ENCODE measurements at regions not wholly inside any gene's neighbourhood (a gene's known extent, or its start where the extent isn't known, plus 50 kb on each side); places are given as distances from the start of the nearest gene placed in this dataset.
A peak's percentile ranks its signal among the peaks of the same experiment; 100 is the strongest.

DNA sequence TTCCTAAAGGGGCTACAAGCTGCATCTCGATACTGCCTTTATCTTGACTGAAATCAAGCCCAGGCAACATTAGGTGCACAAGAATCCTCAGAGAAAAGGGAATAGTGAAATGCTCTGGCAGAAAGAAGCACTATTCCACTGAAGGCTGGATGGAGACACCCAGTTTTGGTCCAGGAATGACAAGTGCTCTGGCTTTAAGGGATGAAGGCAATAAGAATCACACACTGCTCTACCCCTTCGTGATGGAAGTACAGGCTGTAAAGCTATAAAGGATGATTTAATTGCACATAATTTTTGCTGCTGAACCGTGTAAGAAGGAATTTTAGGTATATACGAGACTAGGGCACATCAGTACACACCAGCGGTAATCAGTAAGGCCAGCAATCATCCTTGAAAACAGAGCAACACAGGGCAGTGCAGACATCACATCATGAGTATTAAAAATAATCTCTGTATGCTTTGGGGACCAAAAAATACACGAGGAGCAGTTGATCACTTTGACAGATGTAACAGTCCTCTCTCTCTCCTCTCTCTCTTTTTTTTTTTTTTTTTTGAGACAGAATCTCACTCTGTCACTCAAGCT, 414.6 kb upstream of the TBL1XR1 start:
- H3K4me3 ChIP-seq (replicated peaks; ENCODE audit: low read depth, low read length), result no peak overlapping the region
- DNase-seq (ENCODE audit: low read depth), result no peak
- TF ChIP-seq, protein P1, sequence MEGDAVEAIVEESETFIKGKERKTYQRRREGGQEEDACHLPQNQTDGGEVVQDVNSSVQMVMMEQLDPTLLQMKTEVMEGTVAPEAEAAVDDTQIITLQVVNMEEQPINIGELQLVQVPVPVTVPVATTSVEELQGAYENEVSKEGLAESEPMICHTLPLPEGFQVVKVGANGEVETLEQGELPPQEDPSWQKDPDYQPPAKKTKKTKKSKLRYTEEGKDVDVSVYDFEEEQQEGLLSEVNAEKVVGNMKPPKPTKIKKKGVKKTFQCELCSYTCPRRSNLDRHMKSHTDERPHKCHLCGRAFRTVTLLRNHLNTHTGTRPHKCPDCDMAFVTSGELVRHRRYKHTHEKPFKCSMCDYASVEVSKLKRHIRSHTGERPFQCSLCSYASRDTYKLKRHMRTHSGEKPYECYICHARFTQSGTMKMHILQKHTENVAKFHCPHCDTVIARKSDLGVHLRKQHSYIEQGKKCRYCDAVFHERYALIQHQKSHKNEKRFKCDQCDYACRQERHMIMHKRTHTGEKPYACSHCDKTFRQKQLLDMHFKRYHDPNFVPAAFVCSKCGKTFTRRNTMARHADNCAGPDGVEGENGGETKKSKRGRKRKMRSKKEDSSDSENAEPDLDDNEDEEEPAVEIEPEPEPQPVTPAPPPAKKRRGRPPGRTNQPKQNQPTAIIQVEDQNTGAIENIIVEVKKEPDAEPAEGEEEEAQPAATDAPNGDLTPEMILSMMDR (IDR thresholded peaks at IDR 0.05; ENCODE audit: low read length, missing control alignments), result no peak

DNA sequence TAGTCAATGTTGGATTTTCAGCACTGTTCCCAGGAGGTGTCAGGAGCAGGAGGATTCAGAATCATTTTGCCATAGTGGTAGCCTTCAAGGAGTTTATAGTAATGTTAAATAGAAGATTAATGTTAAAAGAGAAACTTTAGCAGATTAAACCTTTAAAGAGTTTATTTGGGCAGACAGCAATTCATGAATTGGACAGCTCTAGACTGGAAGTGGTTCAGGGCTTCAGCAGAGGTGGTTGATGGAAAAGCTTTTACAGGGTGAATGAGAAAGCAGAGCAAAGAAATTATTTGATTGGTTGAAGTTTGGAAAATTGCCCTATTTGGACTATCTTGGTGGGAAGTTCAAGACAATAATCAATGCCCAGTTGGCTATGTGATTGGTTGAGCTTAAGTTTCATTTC, 416.6 kb upstream of the TBL1XR1 start:
- TF ChIP-seq, protein P1 (IDR thresholded peaks at IDR 0.05; ENCODE audit: low read length, missing control alignments), result no peak
- no peak for DNase-seq (ENCODE audit: low read depth)
- no peak overlapping the region for H3K4me3 ChIP-seq (replicated peaks; ENCODE audit: low read depth, low read length)

DNA sequence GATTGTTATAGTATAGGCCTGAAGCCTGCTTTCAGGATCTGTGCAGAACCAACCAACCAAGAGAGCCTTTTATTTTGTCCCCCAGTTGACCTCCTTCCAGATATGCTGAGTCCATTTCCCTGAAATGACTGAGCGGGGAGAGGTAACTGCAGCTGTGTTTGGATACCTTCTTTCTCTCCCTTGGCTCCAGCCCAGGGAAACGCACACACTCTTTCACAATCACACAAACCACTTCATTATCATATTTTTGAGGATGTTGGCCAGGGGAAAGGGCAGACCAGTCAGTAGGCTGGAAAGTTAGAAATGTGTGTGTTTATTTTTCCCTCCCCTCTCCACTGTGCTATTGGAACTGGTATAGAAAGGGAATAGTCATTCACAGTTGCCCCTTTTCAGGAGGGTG, 417.7 kb upstream of the TBL1XR1 start:
- DNase-seq (ENCODE audit: low read depth), result peak; percentile 98
- H3K4me3 ChIP-seq (replicated peaks; ENCODE audit: low read depth, low read length), result no peak overlapping the region
- TF ChIP-seq, protein P1 (IDR thresholded peaks at IDR 0.05; ENCODE audit: low read length, missing control alignments), result no peak

DNA sequence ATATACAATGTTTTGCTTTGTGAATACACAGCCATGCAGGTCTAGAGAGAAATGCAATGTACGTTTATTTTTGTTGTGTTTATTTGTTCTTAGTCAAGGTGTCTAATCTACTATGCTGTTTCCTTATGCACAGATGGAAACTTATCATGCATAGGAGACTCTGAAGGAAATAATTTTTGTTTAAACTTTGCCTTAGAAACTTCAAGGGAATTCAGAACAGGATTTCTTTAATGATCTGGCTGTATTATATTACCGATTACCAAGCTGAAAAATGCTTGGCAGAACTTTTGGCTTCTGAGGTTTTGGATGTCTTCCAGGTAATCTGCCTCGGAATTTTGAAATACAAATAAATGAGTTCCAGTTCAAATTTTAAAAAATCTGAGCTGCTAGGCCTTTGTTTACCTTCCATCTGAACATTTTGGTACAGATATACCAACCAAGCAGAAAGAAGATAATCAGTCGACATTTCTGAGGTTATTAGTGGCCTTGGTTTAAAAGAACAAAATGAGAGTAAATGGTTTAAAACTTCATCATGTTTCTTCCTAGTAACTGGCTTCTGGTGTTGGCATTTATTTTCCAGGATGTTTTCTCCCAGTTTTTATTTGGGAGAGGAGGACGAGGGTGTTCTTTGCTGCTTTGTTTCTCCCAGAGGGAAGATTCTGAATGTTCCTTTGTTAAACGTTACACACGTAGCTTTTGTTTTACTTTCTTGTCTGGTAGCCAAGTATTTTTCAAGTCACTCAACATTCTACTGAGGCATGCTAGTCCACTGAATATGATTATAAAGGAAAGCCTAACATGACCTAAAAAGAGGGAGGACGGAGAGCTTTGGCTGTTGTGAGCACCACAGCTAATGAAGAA, 421.8 kb upstream of the TBL1XR1 start:
- H3K4me3 ChIP-seq (replicated peaks; ENCODE audit: low read depth, low read length), result no peak overlapping the region
- TF ChIP-seq, protein P1 (IDR thresholded peaks at IDR 0.05; ENCODE audit: low read length, missing control alignments), result no peak
- DNase-seq (ENCODE audit: low read depth), result peak; percentile 84

DNA sequence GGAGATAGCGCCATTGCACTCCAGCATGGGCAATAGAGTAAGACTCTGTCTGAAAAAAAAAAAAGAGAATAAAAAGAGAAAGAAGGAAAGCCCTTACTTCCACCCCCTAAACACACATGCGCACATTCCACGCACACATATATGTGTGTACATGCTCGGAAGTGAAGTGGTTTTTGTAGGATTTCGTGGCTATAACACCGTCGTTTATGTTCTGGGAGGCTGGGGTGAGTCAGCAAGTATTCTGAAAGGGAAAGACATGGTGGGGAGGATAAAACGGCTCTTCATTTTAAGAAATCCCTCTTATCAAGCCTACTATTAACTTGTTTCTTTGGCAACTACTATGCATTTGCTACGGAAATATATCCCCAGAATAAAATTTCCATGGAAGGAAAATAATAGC, 422.8 kb upstream of the TBL1XR1 start:
- H3K4me3 ChIP-seq (replicated peaks; ENCODE audit: low read depth, low read length), result no peak overlapping the region
- TF ChIP-seq, protein P1 (IDR thresholded peaks at IDR 0.05; ENCODE audit: low read length, missing control alignments), result no peak
- DNase-seq (ENCODE audit: low read depth), result no peak

DNA sequence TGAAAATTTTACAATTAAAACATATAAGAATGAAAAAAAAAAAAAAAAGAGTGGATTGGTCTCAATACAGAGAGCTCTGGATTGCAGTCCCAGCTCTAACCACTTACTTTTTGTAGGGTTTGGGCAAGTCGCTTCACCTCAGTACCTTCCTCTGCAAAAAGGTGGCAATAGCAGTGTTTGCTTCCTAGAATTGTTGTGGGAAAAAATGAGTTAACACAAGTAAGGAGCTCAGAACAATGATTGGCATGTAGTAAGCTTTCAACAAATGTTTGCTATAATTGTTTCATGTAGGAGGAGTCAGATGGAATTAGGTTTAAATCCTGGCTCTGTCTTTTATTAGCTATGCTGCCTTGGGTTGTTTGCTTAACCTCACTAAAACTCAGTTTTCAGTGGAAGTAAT, 425.2 kb upstream of the TBL1XR1 start:
- DNase-seq (ENCODE audit: low read depth), result no peak
- TF ChIP-seq, protein P1 (IDR thresholded peaks at IDR 0.05; ENCODE audit: low read length, missing control alignments), result no peak
- H3K4me3 ChIP-seq (replicated peaks; ENCODE audit: low read depth, low read length), result no peak overlapping the region

Measured in fibroblast of pulmonary artery (primary cell).